Loucy (cell line): ENCODE measurements at regions not wholly inside any gene's neighbourhood (a gene's known extent, or its start where the extent isn't known, plus 50 kb on each side); places are given as distances from the start of the nearest gene placed in this dataset.

Experiments
- H2AFZ ChIP-seq: fragments of 200-600 bp; sonication (generic); 2 replicates; pipeline ENCODE4 v1.6.0; 2016; ENCODE audit warnings: antibody characterized with exemption, mild to moderate bottlenecking, low read length, moderate library complexity
- H3F3A ChIP-seq: fragments of 200-600 bp; 2 replicates; pipeline ENCODE4 v1.6.0; 2016; ENCODE audit warnings: antibody characterized with exemption, low read depth, mild to moderate bottlenecking
- H3K27me3 ChIP-seq: fragments of 200-600 bp; sonication (generic); 2 replicates; pipeline ENCODE4 v1.6.1; 2014; ENCODE audit warnings: low read length, mild to moderate bottlenecking; ENCODE audit not compliant: insufficient read depth, poor library complexity, severe bottlenecking
- H3K36me3 ChIP-seq: fragments of 200-600 bp; sonication (generic); 2 replicates; pipeline ENCODE4 v1.6.1; 2016; ENCODE audit warnings: low read length; ENCODE audit not compliant: insufficient read depth
- H3K4me1 ChIP-seq: fragments of 200-600 bp; sonication (generic); 2 replicates; pipeline ENCODE4 v1.5.1; 2014; ENCODE audit warnings: low read length, mild to moderate bottlenecking; ENCODE audit not compliant: insufficient read depth, poor library complexity, severe bottlenecking
- H3K4me2 ChIP-seq: fragments of 200-600 bp; sonication (generic); 2 replicates; pipeline ENCODE4 v1.6.0; 2014; ENCODE audit warnings: antibody characterized with exemption, low read length, low read depth, mild to moderate bottlenecking; ENCODE audit not compliant: poor library complexity, severe bottlenecking
- H3K4me3 ChIP-seq: fragments of 200-600 bp; sonication (generic); 2 replicates; pipeline ENCODE4 v1.5.1; 2014; ENCODE audit warnings: low read length, mild to moderate bottlenecking, mixed read lengths; ENCODE audit not compliant: poor library complexity, severe bottlenecking
- H3K79me2 ChIP-seq: fragments of 200-600 bp; sonication (generic); 2 replicates; pipeline ENCODE4 v1.6.1; 2014; ENCODE audit warnings: low read length; ENCODE audit not compliant: insufficient read depth
- H3K9ac ChIP-seq: fragments of 200-600 bp; sonication (generic); 2 replicates; pipeline ENCODE4 v1.6.0; 2014; ENCODE audit warnings: mild to moderate bottlenecking, low read depth, low read length, moderate library complexity; ENCODE audit not compliant: poor library complexity, severe bottlenecking
- H3K9me2 ChIP-seq: fragments of 200-600 bp; sonication (generic); replicated peaks from 2 replicates; pipeline ENCODE4 v1.6.1; 2016; ENCODE audit warnings: low read depth, low read length, mixed read lengths
- H3K9me3 ChIP-seq: fragments of 200-600 bp; sonication (generic); 2 replicates; pipeline ENCODE4 v1.6.1; 2014; ENCODE audit warnings: mild to moderate bottlenecking, antibody characterized with exemption, low read length, low read depth; ENCODE audit not compliant: insufficient read depth
- H4K20me1 ChIP-seq: fragments of 200-600 bp; sonication (generic); 2 replicates; pipeline ENCODE4 v1.6.0; 2014; ENCODE audit warnings: antibody characterized with exemption, low read length, mild to moderate bottlenecking; ENCODE audit not compliant: insufficient read depth, poor library complexity, severe bottlenecking
- EZH2phosphoT487 ChIP-seq: fragments of 200-600 bp; IDR thresholded peaks from 2 replicates; pipeline ENCODE4 v1.6.1; 2018; ENCODE audit warnings: antibody characterized with exemption, mild to moderate bottlenecking, moderate library complexity, borderline replicate concordance
- TF ChIP-seq, protein P1 (sequence below): fragments of 200-600 bp; sonication (generic); conservative IDR thresholded peaks from 2 replicates; pipeline ENCODE4 v1.5.1; 2014; ENCODE audit warnings: mild to moderate bottlenecking, antibody characterized with exemption, low read length

DNA sequence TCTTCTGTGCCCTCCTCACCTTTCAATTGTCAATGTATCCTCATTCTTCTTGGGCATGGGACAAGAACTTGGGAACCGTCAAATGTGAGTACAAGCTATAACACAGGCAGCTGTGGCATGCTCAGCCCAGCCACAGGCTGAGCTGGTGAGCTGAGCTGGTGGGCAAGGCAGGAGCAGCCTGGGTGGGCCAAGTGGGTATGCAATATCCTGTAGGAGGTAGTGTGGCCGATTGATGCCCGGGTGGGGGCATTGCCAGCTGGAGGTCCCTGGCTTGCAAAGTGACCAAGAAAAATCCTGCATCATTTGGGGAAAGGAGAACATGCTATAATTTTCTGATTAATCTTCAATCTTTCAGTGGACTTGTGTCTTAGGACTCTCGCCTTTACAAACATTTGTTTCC lies 507.2 kb upstream of the SLC10A2 start:
- H3K79me2 ChIP-seq: no peaks in the 10 kb centered on the region
- H4K20me1 ChIP-seq: no peaks in the 10 kb centered on the region
- no peaks in the 10 kb centered on the region for H3K27me3 ChIP-seq
- no peaks in the 10 kb centered on the region for H3K36me3 ChIP-seq
- no peaks in the 10 kb centered on the region for H3F3A ChIP-seq
- TF ChIP-seq, protein P1, sequence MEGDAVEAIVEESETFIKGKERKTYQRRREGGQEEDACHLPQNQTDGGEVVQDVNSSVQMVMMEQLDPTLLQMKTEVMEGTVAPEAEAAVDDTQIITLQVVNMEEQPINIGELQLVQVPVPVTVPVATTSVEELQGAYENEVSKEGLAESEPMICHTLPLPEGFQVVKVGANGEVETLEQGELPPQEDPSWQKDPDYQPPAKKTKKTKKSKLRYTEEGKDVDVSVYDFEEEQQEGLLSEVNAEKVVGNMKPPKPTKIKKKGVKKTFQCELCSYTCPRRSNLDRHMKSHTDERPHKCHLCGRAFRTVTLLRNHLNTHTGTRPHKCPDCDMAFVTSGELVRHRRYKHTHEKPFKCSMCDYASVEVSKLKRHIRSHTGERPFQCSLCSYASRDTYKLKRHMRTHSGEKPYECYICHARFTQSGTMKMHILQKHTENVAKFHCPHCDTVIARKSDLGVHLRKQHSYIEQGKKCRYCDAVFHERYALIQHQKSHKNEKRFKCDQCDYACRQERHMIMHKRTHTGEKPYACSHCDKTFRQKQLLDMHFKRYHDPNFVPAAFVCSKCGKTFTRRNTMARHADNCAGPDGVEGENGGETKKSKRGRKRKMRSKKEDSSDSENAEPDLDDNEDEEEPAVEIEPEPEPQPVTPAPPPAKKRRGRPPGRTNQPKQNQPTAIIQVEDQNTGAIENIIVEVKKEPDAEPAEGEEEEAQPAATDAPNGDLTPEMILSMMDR: no peak
- TF ChIP-seq EZH2phosphoT487: no peak
- no peaks in the 10 kb centered on the region for H3K4me1 ChIP-seq
- no peak overlapping the region for H3K4me3 ChIP-seq
- H2AFZ ChIP-seq: no peak overlapping the region
- H3K9ac ChIP-seq: no peak overlapping the region
- 0 out of 2 replicates have a peak, but pooled peaks cover 3% of the 10 kb centered on the region for H3K9me3 ChIP-seq
- no peaks in the 10 kb centered on the region for H3K9me2 ChIP-seq
- no peak overlapping the region for H3K4me2 ChIP-seq

- H3K9me3 ChIP-seq: 0 out of 2 replicates have a peak, but pooled peaks cover 3% of the 10 kb centered on the region
- H2AFZ ChIP-seq: no peak overlapping the region
- H3K79me2 ChIP-seq: no peaks in the 10 kb centered on the region
- no peaks in the 10 kb centered on the region for H3K9me2 ChIP-seq
- no peaks in the 10 kb centered on the region for H3F3A ChIP-seq
- no peak overlapping the region for H3K4me3 ChIP-seq
- no peak overlapping the region for H3K4me2 ChIP-seq
- no peak overlapping the region for H3K9ac ChIP-seq
- H4K20me1 ChIP-seq: no peaks in the 10 kb centered on the region
- TF ChIP-seq EZH2phosphoT487: no peak
- TF ChIP-seq, protein P1: no peak
- no peaks in the 10 kb centered on the region for H3K4me1 ChIP-seq
- no peaks in the 10 kb centered on the region for H3K36me3 ChIP-seq
- H3K27me3 ChIP-seq: no peaks in the 10 kb centered on the region
Measured at GRCh38 chr13:103568314-103568713, 502.1 kb upstream of the SLC10A2 start.

DNA sequence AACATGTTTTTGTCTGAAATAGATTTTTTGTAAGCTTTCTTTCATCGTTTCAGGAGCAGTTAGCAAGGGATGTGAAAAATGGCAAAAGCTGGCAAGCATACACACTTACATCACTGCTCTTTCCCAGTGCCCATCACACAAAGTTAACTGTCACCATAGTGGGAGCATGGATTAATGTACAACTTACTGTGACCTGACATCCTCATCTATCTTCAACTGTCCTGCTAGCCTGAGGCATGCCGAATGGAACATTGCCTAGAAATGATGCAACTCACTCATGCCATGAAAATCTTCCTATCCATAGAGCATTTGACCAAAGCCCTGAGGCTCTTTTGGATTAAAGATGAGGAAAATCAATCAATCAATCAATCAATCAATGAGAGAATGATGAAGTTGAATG lies 491.7 kb upstream of the SLC10A2 start:
- no peaks in the 10 kb centered on the region for H3K4me1 ChIP-seq
- H3K9me2 ChIP-seq: no peaks in the 10 kb centered on the region
- H3K36me3 ChIP-seq: no peaks in the 10 kb centered on the region
- H3K9me3 ChIP-seq: no peaks in the 10 kb centered on the region; the same call in 1 of the 2 replicates
- H3F3A ChIP-seq: no peaks in the 10 kb centered on the region
- H3K27me3 ChIP-seq: no peaks in the 10 kb centered on the region
- H4K20me1 ChIP-seq: no peaks in the 10 kb centered on the region
- no peak overlapping the region for H3K4me3 ChIP-seq
- H2AFZ ChIP-seq: no peak overlapping the region
- H3K9ac ChIP-seq: no peak overlapping the region
- H3K4me2 ChIP-seq: no peak overlapping the region
- H3K79me2 ChIP-seq: no peaks in the 10 kb centered on the region
- TF ChIP-seq, protein P1: no peak
- no peak for TF ChIP-seq EZH2phosphoT487
